ENCODE measurements at regions not wholly inside any gene's neighbourhood (a gene's known extent, or its start where the extent isn't known, plus 50 kb on each side); places are given as distances from the start of the nearest gene placed in this dataset.

DNA sequence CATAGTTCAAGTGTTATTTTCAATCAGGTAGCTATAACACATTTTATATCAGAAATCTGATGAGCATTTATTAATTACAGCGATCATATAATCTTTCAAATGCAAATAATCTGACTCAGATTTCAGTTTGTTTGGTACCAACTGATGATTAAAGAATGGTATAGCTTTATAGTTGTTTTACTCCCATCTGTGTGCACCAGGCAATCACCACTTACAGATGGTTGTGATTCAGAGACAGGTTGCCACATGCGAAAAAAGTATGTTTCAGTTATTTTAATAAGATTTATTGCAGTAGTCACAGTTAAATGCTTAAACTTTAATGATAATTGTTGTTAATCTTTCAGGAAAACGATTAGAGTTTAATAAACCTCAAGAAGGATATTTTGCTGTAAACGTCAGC lies 155.1 kb upstream of the ARRDC3 start:
- Mint-ChIP-seq H3K36me3 (no peaks in the 10 kb centered on the region), H3K27ac (no peak overlapping the region), H3K27me3 (ENCODE audit: low read depth) (no peaks in the 10 kb centered on the region), H3K4me1 (peaks cover 6% of the 10 kb centered on the region; the same call in 1 of the 2 replicates), H3K9me3 (no peaks in the 10 kb centered on the region), H3K4me3 (no peak overlapping the region)
- TF ChIP-seq SOX15 (CRISPR knock-in tag; IDR thresholded peaks at IDR 0.05) (no peak), NR2C2 (CRISPR knock-in tag; IDR thresholded peaks at IDR 0.05) (no peak), GABPB1 (CRISPR knock-in tag; IDR thresholded peaks at IDR 0.05) (no peak), NR1H2 (CRISPR knock-in tag; IDR thresholded peaks at IDR 0.05) (no peak), NFYB (CRISPR knock-in tag; conservative IDR thresholded peaks at IDR 0.05; ENCODE audit: low read depth) (no peak), FOXK1 (CRISPR knock-in tag; IDR thresholded peaks at IDR 0.05) (no peak), TCF7 (CRISPR knock-in tag; IDR thresholded peaks at IDR 0.05; ENCODE audit: low read depth) (no peak), CREB1 (CRISPR knock-in tag; IDR thresholded peaks at IDR 0.05) (no peak)
- TF ChIP-seq, protein P1, sequence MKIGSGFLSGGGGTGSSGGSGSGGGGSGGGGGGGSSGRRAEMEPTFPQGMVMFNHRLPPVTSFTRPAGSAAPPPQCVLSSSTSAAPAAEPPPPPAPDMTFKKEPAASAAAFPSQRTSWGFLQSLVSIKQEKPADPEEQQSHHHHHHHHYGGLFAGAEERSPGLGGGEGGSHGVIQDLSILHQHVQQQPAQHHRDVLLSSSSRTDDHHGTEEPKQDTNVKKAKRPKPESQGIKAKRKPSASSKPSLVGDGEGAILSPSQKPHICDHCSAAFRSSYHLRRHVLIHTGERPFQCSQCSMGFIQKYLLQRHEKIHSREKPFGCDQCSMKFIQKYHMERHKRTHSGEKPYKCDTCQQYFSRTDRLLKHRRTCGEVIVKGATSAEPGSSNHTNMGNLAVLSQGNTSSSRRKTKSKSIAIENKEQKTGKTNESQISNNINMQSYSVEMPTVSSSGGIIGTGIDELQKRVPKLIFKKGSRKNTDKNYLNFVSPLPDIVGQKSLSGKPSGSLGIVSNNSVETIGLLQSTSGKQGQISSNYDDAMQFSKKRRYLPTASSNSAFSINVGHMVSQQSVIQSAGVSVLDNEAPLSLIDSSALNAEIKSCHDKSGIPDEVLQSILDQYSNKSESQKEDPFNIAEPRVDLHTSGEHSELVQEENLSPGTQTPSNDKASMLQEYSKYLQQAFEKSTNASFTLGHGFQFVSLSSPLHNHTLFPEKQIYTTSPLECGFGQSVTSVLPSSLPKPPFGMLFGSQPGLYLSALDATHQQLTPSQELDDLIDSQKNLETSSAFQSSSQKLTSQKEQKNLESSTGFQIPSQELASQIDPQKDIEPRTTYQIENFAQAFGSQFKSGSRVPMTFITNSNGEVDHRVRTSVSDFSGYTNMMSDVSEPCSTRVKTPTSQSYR (CRISPR knock-in tag; IDR thresholded peaks at IDR 0.05) = no peak
- ChIA-PET CTCF (no interaction called here), POLR2A (no interaction called here)
- ATAC-seq (no peak), DNase-seq (ENCODE audit: low spot score) (no peak)

DNA sequence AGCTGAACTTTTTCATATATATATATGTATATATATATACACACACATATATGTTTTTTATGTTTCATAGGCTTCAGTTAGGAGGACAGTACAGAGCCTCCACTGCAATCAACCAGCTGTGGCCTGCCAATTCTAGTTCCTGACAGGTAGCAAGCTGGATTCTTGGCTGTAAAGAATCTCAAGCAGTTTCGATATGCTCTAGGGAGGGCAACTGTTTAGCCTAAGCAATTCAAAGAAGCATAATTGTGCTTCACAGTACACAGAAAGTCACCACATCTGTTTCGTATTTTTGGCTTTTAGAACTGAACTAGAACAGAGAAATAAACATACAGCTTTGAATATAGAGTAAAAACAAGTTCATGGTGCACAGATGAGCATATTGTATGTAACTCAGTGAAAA lies 152.4 kb upstream of the ARRDC3 start:
- Mint-ChIP-seq H3K27me3 (ENCODE audit: low read depth) (no peaks in the 10 kb centered on the region), H3K9me3 (no peaks in the 10 kb centered on the region), H3K36me3 (no peaks in the 10 kb centered on the region), H3K4me1 (peaks cover 8% of the 10 kb centered on the region; the same call in 1 of the 2 replicates), H3K4me3 (no peak overlapping the region), H3K27ac (no peak overlapping the region)
- ATAC-seq (no peak), DNase-seq (ENCODE audit: low spot score) (no peak)
- ChIA-PET CTCF (no interaction called here), POLR2A (interaction anchor here (0.5 kb wide), 1 partner anchor 8 kb away, joined by 3 read pairs; no protein-coding TSS in a partner anchor)
- no peak for TF ChIP-seq CREM (CRISPR knock-in tag; IDR thresholded peaks at IDR 0.05)
- TF ChIP-seq SP1 (CRISPR knock-in tag; conservative IDR thresholded peaks at IDR 0.05) = no peak

DNA sequence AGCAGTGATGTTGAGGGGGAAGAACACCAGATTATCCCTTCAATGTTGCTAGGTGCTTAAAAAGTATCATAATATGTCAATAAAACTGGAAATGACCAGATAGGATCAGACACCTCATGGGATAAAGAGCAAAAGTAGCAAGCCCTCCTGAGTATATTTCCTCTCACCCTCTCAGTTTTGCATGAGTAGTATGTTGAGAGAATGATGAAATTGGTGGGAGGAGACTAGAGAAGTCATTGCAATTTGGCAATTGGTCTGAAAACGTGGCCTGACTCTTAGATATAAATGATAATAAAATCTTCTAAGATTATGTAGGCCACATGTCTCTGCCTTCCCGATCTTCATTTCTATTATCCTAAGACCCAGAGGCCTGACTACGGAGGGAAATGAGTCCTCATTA lies 151.2 kb upstream of the ARRDC3 start:
- Mint-ChIP-seq H3K27ac (no peak overlapping the region), H3K4me3 (no peak overlapping the region), H3K9me3 (peaks cover 5% of the 10 kb centered on the region), H3K36me3 (no peaks in the 10 kb centered on the region), H3K4me1 (peaks cover 10% of the 10 kb centered on the region), H3K27me3 (ENCODE audit: low read depth) (no peaks in the 10 kb centered on the region)
- ATAC-seq (no peak), DNase-seq (ENCODE audit: low spot score) (no peak)
- ChIA-PET POLR2A (no interaction called here), CTCF (no interaction called here)
- TF ChIP-seq ZNF121 (CRISPR knock-in tag; IDR thresholded peaks at IDR 0.05) (no peak), EMX1 (CRISPR knock-in tag; IDR thresholded peaks at IDR 0.05) (no peak), KAT7 (CRISPR knock-in tag; IDR thresholded peaks at IDR 0.05; ENCODE audit: borderline replicate concordance) (no peak), TEAD1 (CRISPR knock-in tag; IDR thresholded peaks at IDR 0.05) (no peak), FOXK1 (CRISPR knock-in tag; IDR thresholded peaks at IDR 0.05) (no peak), RORB (CRISPR knock-in tag; IDR thresholded peaks at IDR 0.05) (no peak)
- TF ChIP-seq, protein P2, sequence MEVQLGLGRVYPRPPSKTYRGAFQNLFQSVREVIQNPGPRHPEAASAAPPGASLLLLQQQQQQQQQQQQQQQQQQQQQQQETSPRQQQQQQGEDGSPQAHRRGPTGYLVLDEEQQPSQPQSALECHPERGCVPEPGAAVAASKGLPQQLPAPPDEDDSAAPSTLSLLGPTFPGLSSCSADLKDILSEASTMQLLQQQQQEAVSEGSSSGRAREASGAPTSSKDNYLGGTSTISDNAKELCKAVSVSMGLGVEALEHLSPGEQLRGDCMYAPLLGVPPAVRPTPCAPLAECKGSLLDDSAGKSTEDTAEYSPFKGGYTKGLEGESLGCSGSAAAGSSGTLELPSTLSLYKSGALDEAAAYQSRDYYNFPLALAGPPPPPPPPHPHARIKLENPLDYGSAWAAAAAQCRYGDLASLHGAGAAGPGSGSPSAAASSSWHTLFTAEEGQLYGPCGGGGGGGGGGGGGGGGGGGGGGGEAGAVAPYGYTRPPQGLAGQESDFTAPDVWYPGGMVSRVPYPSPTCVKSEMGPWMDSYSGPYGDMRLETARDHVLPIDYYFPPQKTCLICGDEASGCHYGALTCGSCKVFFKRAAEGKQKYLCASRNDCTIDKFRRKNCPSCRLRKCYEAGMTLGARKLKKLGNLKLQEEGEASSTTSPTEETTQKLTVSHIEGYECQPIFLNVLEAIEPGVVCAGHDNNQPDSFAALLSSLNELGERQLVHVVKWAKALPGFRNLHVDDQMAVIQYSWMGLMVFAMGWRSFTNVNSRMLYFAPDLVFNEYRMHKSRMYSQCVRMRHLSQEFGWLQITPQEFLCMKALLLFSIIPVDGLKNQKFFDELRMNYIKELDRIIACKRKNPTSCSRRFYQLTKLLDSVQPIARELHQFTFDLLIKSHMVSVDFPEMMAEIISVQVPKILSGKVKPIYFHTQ (CRISPR knock-in tag; IDR thresholded peaks at IDR 0.05) = no peak
- TF ChIP-seq, protein P3, sequence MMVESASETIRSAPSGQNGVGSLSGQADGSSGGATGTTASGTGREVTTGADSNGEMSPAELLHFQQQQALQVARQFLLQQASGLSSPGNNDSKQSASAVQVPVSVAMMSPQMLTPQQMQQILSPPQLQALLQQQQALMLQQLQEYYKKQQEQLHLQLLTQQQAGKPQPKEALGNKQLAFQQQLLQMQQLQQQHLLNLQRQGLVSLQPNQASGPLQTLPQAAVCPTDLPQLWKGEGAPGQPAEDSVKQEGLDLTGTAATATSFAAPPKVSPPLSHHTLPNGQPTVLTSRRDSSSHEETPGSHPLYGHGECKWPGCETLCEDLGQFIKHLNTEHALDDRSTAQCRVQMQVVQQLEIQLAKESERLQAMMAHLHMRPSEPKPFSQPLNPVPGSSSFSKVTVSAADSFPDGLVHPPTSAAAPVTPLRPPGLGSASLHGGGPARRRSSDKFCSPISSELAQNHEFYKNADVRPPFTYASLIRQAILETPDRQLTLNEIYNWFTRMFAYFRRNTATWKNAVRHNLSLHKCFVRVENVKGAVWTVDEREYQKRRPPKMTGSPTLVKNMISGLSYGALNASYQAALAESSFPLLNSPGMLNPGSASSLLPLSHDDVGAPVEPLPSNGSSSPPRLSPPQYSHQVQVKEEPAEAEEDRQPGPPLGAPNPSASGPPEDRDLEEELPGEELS (CRISPR knock-in tag; IDR thresholded peaks at IDR 0.05) = no peak
- TF ChIP-seq, protein P4, sequence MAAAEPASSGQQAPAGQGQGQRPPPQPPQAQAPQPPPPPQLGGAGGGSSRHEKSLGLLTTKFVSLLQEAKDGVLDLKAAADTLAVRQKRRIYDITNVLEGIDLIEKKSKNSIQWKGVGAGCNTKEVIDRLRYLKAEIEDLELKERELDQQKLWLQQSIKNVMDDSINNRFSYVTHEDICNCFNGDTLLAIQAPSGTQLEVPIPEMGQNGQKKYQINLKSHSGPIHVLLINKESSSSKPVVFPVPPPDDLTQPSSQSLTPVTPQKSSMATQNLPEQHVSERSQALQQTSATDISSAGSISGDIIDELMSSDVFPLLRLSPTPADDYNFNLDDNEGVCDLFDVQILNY (CRISPR knock-in tag; IDR thresholded peaks at IDR 0.05) = no peak
- TF ChIP-seq, protein P5, sequence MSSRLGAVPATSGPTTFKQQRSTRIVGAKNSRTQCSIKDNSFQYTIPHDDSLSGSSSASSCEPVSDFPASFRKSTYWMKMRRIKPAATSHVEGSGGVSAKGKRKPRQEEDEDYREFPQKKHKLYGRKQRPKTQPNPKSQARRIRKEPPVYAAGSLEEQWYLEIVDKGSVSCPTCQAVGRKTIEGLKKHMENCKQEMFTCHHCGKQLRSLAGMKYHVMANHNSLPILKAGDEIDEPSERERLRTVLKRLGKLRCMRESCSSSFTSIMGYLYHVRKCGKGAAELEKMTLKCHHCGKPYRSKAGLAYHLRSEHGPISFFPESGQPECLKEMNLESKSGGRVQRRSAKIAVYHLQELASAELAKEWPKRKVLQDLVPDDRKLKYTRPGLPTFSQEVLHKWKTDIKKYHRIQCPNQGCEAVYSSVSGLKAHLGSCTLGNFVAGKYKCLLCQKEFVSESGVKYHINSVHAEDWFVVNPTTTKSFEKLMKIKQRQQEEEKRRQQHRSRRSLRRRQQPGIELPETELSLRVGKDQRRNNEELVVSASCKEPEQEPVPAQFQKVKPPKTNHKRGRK (CRISPR knock-in tag; IDR thresholded peaks at IDR 0.05; ENCODE audit: borderline replicate concordance) = no peak
- TF ChIP-seq, protein P6, sequence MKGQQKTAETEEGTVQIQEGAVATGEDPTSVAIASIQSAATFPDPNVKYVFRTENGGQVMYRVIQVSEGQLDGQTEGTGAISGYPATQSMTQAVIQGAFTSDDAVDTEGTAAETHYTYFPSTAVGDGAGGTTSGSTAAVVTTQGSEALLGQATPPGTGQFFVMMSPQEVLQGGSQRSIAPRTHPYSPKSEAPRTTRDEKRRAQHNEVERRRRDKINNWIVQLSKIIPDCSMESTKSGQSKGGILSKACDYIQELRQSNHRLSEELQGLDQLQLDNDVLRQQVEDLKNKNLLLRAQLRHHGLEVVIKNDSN (CRISPR knock-in tag; IDR thresholded peaks at IDR 0.05) = no peak
